Fibroblast of lung (primary cell): ENCODE measurements at regions not wholly inside any gene's neighbourhood (a gene's known extent, or its start where the extent isn't known, plus 50 kb on each side); places are given as distances from the start of the nearest gene placed in this dataset.

Experiments
- DNase-seq, 2 donors: peaks; one replicate each; pipeline versions ENCODE4 v3.0.0 to v3.0.0-alpha.2; 2010; ENCODE audit warnings: low read depth in 2 of 2
- H2AFZ ChIP-seq: 2 replicates; pipeline ENCODE4 v1.5.1; 2012; ENCODE audit warnings: low read length, control low read depth, inconsistent platforms
- H3K27ac ChIP-seq: 2 replicates; pipeline ENCODE4 v1.5.1; 2011; ENCODE audit warnings: low read length, control low read depth; ENCODE audit not compliant: insufficient read depth
- H3K27me3 ChIP-seq: 2 replicates; pipeline ENCODE4 v1.5.1; 2011; ENCODE audit warnings: mild to moderate bottlenecking, low read length; ENCODE audit not compliant: control insufficient read depth, insufficient read depth
- H3K36me3 ChIP-seq: 2 replicates; pipeline ENCODE4 v1.5.1; 2011; ENCODE audit warnings: low read length; ENCODE audit not compliant: control insufficient read depth, insufficient read depth
- H3K4me1 ChIP-seq: 2 replicates; pipeline ENCODE4 v1.5.1; 2011; ENCODE audit warnings: low read length; ENCODE audit not compliant: control insufficient read depth, insufficient read depth; ENCODE audit errors: extremely low read depth
- H3K4me2 ChIP-seq: 2 replicates; pipeline ENCODE4 v1.5.1; 2011; ENCODE audit warnings: low read length, control low read depth; ENCODE audit not compliant: insufficient read depth; ENCODE audit errors: extremely low read depth
- H3K4me3 ChIP-seq, 4 experiments: fragments of 200-600 bp in 1 of 4; sonication (generic) in 1 of 4; replicated peaks in 1 of 4; 2 replicates each; pipeline ENCODE4 v1.5.1; 2011 to 2016; ENCODE audit warnings: low read length in 4 of 4, low read depth in 3 of 4, mild to moderate bottlenecking in 3 of 4, control low read depth in 2 of 4, inconsistent platforms in 1 of 4, mixed read lengths in 1 of 4; ENCODE audit not compliant: insufficient read depth in 1 of 4; ENCODE audit errors: control extremely low read depth in 1 of 4
- H3K79me2 ChIP-seq: 2 replicates; pipeline ENCODE4 v1.5.1; 2012; ENCODE audit warnings: mild to moderate bottlenecking, low read length, inconsistent platforms; ENCODE audit not compliant: control insufficient read depth, insufficient read depth
- H3K9ac ChIP-seq: 2 replicates; pipeline ENCODE4 v1.5.1; 2011; ENCODE audit warnings: mild to moderate bottlenecking, low read length, control low read depth; ENCODE audit not compliant: insufficient read depth
- H3K9me3 ChIP-seq: 2 replicates; pipeline ENCODE4 v1.5.1; 2012; ENCODE audit warnings: low read depth, low read length; ENCODE audit not compliant: control insufficient read depth, insufficient read depth
- H4K20me1 ChIP-seq: 2 replicates; pipeline ENCODE4 v1.5.1; 2011; ENCODE audit warnings: low read length; ENCODE audit not compliant: control insufficient read depth, insufficient read depth; ENCODE audit errors: extremely low read depth
- CTCF ChIP-seq, 2 donors: IDR thresholded peaks in 1 of 2; conservative IDR thresholded peaks in 1 of 2; 1 replicate in 1 of 2; 2 replicates in 1 of 2; pipeline ENCODE4 v1.5.1; 2011 to 2012; ENCODE audit warnings: low read length in 2 of 2, control low read depth in 1 of 2, inconsistent platforms in 1 of 2, low read depth in 1 of 2, mild to moderate bottlenecking in 1 of 2
- EZH2 ChIP-seq: IDR thresholded peaks from 2 replicates; pipeline ENCODE4 v1.5.1; 2012; ENCODE audit warnings: low read length, control low read depth, mild to moderate bottlenecking; ENCODE audit errors: missing control alignments

DNA sequence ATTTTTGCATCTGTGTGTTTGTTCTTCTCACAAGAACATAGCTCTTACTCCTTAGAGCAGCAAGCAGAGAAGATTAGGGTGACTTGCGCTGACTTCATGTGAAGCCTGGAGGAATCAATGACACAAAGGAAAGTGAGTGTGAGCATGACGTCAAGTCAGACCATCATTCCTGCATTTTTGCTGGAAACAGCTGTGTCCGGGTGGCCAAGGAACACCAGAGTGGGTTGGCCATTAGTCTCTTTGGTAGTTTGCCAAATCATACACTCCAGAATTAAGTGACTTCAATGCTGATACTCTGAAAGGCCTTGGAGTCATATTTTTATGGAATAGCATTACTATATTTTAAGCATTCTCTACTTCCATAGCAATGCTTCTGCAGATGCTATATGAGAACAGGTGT, 597.2 kb downstream of the DCDC2C start:
- H3K9ac ChIP-seq: no peak overlapping the region
- no peaks in the 10 kb centered on the region for H3K9me3 ChIP-seq
- no peaks in the 10 kb centered on the region for H4K20me1 ChIP-seq
- H3K36me3 ChIP-seq: no peaks in the 10 kb centered on the region
- H3K27ac ChIP-seq: no peak overlapping the region
- no peak overlapping the region for H3K4me2 ChIP-seq
- H3K79me2 ChIP-seq: no peaks in the 10 kb centered on the region
- no peaks in the 10 kb centered on the region for H3K27me3 ChIP-seq
- no peak overlapping the region for H2AFZ ChIP-seq
- H3K4me3 ChIP-seq: no peak overlapping the region
- peak in 1 of 2 donors; percentile 1 for DNase-seq
- no peaks in the 10 kb centered on the region for H3K4me1 ChIP-seq
- no peak for TF ChIP-seq CTCF (conservative IDR thresholded peaks at IDR 0.05 in 1 of 2, IDR thresholded peaks at IDR 0.05 in 1 of 2; ENCODE audit: low read depth in 1 of 2, low read length in 2 of 2)
- no peak for TF ChIP-seq EZH2

DNA sequence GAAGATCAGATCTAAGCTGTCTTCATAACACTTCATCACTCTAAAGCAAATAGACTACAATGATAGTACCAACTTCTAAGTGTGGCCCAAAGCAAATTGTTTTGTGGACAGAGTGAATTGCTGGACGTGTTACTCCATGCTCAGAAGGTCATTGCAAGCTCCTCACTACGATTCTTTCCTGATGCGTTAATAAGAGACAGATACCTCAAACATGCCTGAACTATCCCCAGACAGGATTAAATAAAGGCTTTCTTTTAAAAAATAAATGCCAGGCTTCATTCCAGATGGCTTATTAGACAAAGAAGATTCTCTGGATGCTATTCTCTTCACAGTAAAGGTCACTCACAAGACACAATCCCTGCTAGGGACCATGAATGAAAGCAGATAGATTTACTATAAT, 621.2 kb downstream of the DCDC2C start:
- no peak overlapping the region for H2AFZ ChIP-seq
- H3K79me2 ChIP-seq: no peaks in the 10 kb centered on the region
- H3K4me2 ChIP-seq: no peak overlapping the region
- no peaks in the 10 kb centered on the region for H3K9me3 ChIP-seq
- TF ChIP-seq CTCF (conservative IDR thresholded peaks at IDR 0.05 in 1 of 2, IDR thresholded peaks at IDR 0.05 in 1 of 2; ENCODE audit: low read depth in 1 of 2, low read length in 2 of 2) (no peak), EZH2 (no peak)
- H3K4me3 ChIP-seq: no peak overlapping the region
- no peaks in the 10 kb centered on the region for H3K4me1 ChIP-seq
- H4K20me1 ChIP-seq: no peaks in the 10 kb centered on the region
- H3K27ac ChIP-seq: no peak overlapping the region
- H3K9ac ChIP-seq: no peak overlapping the region
- no peak for DNase-seq
- H3K27me3 ChIP-seq: no peaks in the 10 kb centered on the region
- no peaks in the 10 kb centered on the region for H3K36me3 ChIP-seq

DNA sequence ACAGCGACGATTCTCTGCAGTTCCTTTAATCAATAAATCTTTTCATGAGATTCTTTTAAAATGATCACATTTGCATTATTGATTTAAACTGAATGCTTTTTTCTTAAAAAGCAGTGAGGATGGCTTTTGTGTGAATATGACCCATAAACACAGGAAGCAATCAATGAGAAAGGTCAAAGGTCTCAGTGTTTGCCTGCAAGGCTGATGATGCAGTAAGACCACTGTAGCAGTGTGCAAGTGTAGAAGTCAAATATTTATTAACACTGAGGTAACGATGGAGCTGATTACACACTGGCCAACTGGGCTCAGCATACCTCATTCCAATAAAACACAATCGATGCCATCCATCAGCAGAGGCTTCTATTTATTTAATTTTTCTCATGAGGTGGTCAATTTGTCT, 633.5 kb downstream of the DCDC2C start:
- H3K27me3 ChIP-seq: no peaks in the 10 kb centered on the region
- H3K4me2 ChIP-seq: no peak overlapping the region
- TF ChIP-seq CTCF (conservative IDR thresholded peaks at IDR 0.05 in 1 of 2, IDR thresholded peaks at IDR 0.05 in 1 of 2; ENCODE audit: low read depth in 1 of 2, low read length in 2 of 2): no peak
- TF ChIP-seq EZH2: no peak
- no peak overlapping the region for H3K9ac ChIP-seq
- H4K20me1 ChIP-seq: no peaks in the 10 kb centered on the region
- no peak for DNase-seq
- H3K27ac ChIP-seq: no peak overlapping the region
- no peak overlapping the region for H3K4me3 ChIP-seq
- no peaks in the 10 kb centered on the region for H3K79me2 ChIP-seq
- no peaks in the 10 kb centered on the region for H3K36me3 ChIP-seq
- H3K9me3 ChIP-seq: no peaks in the 10 kb centered on the region
- no peak overlapping the region for H2AFZ ChIP-seq
- no peaks in the 10 kb centered on the region for H3K4me1 ChIP-seq
